Panc1 (cell line): ENCODE measurements at regions not wholly inside any gene's neighbourhood (a gene's known extent, or its start where the extent isn't known, plus 50 kb on each side); places are given as distances from the start of the nearest gene placed in this dataset.

Experiments
- CTCF ChIP-seq: fragments of 450-650 bp; IDR thresholded peaks from 2 replicates; pipeline ENCODE4 v1.5.1; 2017; ENCODE audit warnings: mild to moderate bottlenecking
- POLR2AphosphoS5 ChIP-seq: IDR thresholded peaks from 2 replicates; pipeline ENCODE4 v1.6.1; 2012; ENCODE audit warnings: mild to moderate bottlenecking, low read depth, low read length, moderate library complexity

DNA sequence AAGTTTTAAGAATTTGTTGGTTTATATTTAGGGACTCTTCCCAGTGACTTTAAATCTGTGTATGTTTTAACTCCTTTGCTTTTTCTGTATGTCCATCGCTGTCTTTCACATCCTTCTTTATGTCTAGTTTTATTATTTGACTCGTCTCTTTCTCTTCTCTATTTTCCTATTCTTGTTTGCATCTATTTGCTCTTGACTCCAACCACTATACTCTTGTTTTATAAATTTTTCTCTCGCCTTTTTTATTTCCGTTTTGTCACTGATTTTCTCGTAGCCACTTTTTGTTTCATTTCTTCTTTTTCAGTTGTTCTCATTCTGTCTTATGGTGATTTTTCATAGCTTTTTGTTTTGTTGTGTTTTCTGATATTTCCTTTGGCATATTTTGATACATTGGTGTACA, 170.5 kb upstream of the NETO1 start:
- no peak for TF ChIP-seq CTCF
- TF ChIP-seq POLR2AphosphoS5, result no peak
